Neural crest cell (in vitro differentiated cells): ENCODE measurements at regions not wholly inside any gene's neighbourhood (a gene's known extent, or its start where the extent isn't known, plus 50 kb on each side); places are given as distances from the start of the nearest gene placed in this dataset.

Source experiments
- DNase-seq: peaks from one replicate; pipeline ENCODE4 v3.0.0; 2021; ENCODE audit warnings: low read depth, mixed read lengths, low spot score
- H3K27ac Mint-ChIP-seq: one replicate; pipeline ENCODE4 v1.8.0; 2021; ENCODE audit warnings: mild to moderate bottlenecking, mixed read lengths; ENCODE audit not compliant: unreplicated experiment
- H3K27me3 Mint-ChIP-seq: 2 replicates; pipeline ENCODE4 v1.8.0; 2021; ENCODE audit warnings: low read depth, mild to moderate bottlenecking, mixed read lengths
- H3K36me3 Mint-ChIP-seq: 2 replicates; pipeline ENCODE4 v1.8.0; 2021; ENCODE audit warnings: low read depth, mild to moderate bottlenecking, mixed read lengths
- H3K4me1 Mint-ChIP-seq: 2 replicates; pipeline ENCODE4 v1.8.0; 2021; ENCODE audit warnings: mixed read lengths
- H3K4me3 Mint-ChIP-seq: one replicate; pipeline ENCODE4 v1.8.0; 2021; ENCODE audit warnings: mild to moderate bottlenecking, mixed read lengths
- H3K9me3 Mint-ChIP-seq: 2 replicates; pipeline ENCODE4 v1.8.0; 2021; ENCODE audit warnings: mixed read lengths
- TF ChIP-seq, protein P1 (sequence below): fragments of 200-600 bp; sonication (generic); conservative IDR thresholded peaks from 2 replicates; pipeline ENCODE4 v1.5.0; 2021; ENCODE audit warnings: antibody characterized with exemption, mild to moderate bottlenecking

DNA sequence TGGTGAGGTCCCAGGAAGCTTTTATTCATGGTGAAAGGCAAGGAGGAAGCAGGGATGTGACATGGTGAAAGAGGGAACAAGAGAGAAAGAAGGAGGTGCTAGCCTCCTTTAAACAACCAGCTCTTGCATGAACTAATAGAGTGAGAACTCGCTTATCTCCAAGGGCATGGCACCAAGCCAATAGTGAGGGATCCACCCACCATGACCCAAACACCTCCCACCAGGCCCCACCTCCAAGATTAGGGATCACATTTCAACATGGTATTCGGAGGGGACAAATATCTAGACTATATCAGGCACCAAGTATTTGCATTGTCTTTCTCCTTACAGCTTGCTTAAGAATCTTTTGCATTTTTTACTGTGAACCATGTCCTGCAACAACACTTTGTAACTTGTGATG, 91.9 kb upstream of the DHRS4 start:
- Mint-ChIP-seq H3K27ac (no peak overlapping the region), H3K36me3 (no peaks in the 10 kb centered on the region), H3K9me3 (peaks cover 3% of the 10 kb centered on the region), H3K4me1 (no peaks in the 10 kb centered on the region), H3K27me3 (peaks cover 56% of the 10 kb centered on the region), H3K4me3 (no peak overlapping the region)
- no peak for DNase-seq
- TF ChIP-seq, protein P1, sequence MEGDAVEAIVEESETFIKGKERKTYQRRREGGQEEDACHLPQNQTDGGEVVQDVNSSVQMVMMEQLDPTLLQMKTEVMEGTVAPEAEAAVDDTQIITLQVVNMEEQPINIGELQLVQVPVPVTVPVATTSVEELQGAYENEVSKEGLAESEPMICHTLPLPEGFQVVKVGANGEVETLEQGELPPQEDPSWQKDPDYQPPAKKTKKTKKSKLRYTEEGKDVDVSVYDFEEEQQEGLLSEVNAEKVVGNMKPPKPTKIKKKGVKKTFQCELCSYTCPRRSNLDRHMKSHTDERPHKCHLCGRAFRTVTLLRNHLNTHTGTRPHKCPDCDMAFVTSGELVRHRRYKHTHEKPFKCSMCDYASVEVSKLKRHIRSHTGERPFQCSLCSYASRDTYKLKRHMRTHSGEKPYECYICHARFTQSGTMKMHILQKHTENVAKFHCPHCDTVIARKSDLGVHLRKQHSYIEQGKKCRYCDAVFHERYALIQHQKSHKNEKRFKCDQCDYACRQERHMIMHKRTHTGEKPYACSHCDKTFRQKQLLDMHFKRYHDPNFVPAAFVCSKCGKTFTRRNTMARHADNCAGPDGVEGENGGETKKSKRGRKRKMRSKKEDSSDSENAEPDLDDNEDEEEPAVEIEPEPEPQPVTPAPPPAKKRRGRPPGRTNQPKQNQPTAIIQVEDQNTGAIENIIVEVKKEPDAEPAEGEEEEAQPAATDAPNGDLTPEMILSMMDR, result no peak

DNA sequence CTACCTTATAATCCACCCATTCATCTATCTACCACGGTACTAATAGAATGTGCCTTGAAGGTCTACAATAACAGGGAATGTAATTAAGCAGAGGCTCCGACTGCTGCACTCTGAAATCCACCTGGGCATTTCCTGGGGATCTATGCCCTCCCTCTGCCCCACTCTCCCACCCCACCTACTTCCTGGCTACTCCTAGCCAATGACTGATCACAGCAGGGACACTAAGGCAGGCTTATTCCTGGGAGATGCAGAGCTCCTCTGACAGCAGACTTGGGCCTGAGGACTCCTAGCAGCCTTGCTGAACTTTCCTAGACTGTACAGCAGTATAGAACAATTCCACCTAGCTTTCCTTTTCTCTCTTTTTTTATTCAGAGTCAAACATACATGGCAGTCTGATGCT, 91.1 kb upstream of the DHRS4 start:
- Mint-ChIP-seq H3K9me3 (peaks cover 5% of the 10 kb centered on the region), H3K36me3 (no peaks in the 10 kb centered on the region), H3K27ac (no peak overlapping the region), H3K27me3 (peaks cover 55% of the 10 kb centered on the region), H3K4me3 (no peak overlapping the region), H3K4me1 (no peaks in the 10 kb centered on the region)
- DNase-seq, result no peak
- TF ChIP-seq, protein P1, result no peak

DNA sequence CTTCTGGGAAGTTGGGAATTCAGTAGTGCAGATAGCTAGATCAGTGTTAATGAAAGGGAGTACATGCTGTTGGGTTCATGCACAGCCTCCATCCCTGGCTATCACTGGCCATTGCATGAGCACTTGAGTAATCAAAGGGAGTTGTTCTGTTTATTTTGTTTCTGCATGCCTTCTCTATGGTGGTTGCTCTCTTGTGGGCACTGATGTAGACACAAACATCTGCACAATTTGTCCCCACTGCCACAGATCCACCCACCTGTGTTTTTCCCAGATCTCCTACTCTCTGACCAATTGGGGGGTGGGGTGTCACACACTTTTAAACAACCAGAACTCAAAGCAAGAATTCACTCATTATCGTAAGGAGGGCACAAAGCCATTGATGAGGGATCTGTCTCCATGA, 89.7 kb upstream of the DHRS4 start:
- Mint-ChIP-seq H3K36me3 (no peaks in the 10 kb centered on the region), H3K4me3 (no peak overlapping the region), H3K27ac (no peak overlapping the region), H3K9me3 (peaks cover 5% of the 10 kb centered on the region), H3K4me1 (no peaks in the 10 kb centered on the region), H3K27me3 (peaks cover 63% of the 10 kb centered on the region)
- DNase-seq, result no peak
- TF ChIP-seq, protein P1, result no peak

DNA sequence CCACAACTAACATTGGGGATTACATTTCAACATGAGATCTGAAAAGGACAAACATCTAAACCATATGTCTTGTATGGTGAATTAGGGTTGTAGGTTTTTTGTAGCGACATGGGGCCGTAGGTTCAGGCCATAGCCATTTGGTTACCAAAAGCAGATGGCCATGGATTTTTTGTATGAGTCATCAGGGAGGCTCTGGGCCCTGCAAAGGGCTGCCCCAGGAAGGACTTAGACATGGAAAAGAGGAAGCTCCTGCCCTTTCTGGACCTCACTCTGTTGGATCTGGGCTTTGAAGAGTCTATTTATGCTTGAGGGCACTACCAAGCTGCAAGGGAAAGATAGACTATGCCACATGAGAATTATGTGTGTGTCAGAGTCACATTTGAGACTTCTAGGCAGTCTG, 89.3 kb upstream of the DHRS4 start:
- DNase-seq, result no peak
- peaks cover 62% of the 10 kb centered on the region for H3K27me3 Mint-ChIP-seq
- peaks cover 5% of the 10 kb centered on the region for H3K9me3 Mint-ChIP-seq
- TF ChIP-seq, protein P1, result no peak
- no peaks in the 10 kb centered on the region for H3K36me3 Mint-ChIP-seq
- no peak overlapping the region for H3K4me3 Mint-ChIP-seq
- H3K4me1 Mint-ChIP-seq, result no peaks in the 10 kb centered on the region
- no peak overlapping the region for H3K27ac Mint-ChIP-seq

DNA sequence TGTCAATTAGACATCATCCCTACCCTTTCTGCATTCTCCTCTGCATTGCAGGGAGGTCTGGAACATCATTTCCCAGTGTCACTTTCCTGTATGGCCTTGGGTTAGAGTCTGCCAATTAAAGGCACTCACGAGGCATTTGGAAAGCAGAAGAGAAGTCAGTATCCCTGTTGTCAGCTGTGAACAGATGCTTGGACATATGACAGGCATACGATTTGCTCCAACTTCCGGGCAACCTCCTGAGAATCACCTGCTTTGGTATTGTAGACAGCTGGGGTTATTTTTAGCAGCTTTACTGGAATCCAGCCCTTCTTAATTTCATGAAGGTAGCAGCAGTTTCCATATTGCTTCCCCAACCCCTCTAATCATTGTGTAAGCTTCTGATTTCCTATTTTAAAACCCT, 88.7 kb upstream of the DHRS4 start:
- peaks cover 62% of the 10 kb centered on the region for H3K27me3 Mint-ChIP-seq
- no peaks in the 10 kb centered on the region for H3K4me1 Mint-ChIP-seq
- TF ChIP-seq, protein P1, result no peak
- H3K27ac Mint-ChIP-seq, result no peak overlapping the region
- peaks cover 4% of the 10 kb centered on the region for H3K9me3 Mint-ChIP-seq
- no peak for DNase-seq
- H3K36me3 Mint-ChIP-seq, result no peaks in the 10 kb centered on the region
- no peak overlapping the region for H3K4me3 Mint-ChIP-seq

DNA sequence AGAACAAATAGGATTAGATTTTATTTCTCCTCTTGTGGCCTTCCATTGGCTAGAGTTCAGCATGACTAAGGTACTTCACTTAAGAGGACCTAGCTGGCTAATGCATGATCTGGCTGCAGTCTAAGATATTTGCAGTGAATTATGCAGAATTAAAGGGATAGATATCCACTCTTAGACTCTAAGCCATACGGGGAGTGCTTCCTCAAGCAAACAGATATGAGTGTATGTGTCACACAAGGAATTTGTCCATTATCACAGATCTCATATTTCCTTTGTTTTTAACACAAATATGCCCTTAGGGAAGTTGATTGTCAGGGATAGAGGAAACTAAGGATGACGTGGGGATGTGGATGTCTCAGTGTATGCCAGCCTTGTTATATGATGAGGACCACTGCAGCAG, 88.1 kb upstream of the DHRS4 start:
- Mint-ChIP-seq H3K27ac (no peak overlapping the region), H3K36me3 (no peaks in the 10 kb centered on the region), H3K27me3 (peaks cover 59% of the 10 kb centered on the region), H3K9me3 (peaks cover 4% of the 10 kb centered on the region), H3K4me1 (no peaks in the 10 kb centered on the region), H3K4me3 (no peak overlapping the region)
- TF ChIP-seq, protein P1, result no peak
- DNase-seq, result no peak
